ENCODE measurements at regions not wholly inside any gene's neighbourhood (a gene's known extent, or its start where the extent isn't known, plus 50 kb on each side); places are given as distances from the start of the nearest gene placed in this dataset.

DNA sequence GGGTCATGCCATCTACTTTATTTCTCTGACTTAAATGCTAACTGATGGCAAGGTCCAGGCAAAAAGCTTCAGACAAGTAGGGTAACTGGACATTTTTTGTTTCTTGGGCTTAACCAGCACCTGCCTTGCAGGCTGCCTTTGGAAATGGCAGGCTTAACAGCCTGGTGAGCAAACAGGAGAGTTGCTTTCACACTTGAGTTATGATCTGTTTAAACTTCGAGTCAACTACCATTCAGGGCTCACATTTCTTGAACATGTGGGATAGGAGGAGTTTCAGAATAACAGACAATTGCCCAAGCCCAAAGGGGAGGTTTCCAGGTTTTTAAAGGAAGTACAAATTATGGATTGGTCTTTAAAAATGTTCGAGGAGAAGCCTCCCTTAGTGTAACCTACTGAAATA is 724.6 kb upstream of the SORCS1 start:
- ChIA-PET CTCF (no interaction called here), POLR2A (no interaction called here)
- Mint-ChIP-seq H3K27ac (no peak overlapping the region), H3K4me3 (no peak overlapping the region), H3K4me1 (no peaks in the 10 kb centered on the region), H3K27me3 (no peaks in the 10 kb centered on the region), H3K36me3 (ENCODE audit: low read depth) (no peaks in the 10 kb centered on the region), H3K9me3 (peaks cover 8% of the 10 kb centered on the region)
- intact Hi-C loops (cut with micrococcal nuclease) = no loop called here
- ATAC-seq (ENCODE audit: low read depth) (no peak), DNase-seq (no peak)
- TF ChIP-seq, protein P1, sequence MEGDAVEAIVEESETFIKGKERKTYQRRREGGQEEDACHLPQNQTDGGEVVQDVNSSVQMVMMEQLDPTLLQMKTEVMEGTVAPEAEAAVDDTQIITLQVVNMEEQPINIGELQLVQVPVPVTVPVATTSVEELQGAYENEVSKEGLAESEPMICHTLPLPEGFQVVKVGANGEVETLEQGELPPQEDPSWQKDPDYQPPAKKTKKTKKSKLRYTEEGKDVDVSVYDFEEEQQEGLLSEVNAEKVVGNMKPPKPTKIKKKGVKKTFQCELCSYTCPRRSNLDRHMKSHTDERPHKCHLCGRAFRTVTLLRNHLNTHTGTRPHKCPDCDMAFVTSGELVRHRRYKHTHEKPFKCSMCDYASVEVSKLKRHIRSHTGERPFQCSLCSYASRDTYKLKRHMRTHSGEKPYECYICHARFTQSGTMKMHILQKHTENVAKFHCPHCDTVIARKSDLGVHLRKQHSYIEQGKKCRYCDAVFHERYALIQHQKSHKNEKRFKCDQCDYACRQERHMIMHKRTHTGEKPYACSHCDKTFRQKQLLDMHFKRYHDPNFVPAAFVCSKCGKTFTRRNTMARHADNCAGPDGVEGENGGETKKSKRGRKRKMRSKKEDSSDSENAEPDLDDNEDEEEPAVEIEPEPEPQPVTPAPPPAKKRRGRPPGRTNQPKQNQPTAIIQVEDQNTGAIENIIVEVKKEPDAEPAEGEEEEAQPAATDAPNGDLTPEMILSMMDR (IDR thresholded peaks at IDR 0.05) = no peak

DNA sequence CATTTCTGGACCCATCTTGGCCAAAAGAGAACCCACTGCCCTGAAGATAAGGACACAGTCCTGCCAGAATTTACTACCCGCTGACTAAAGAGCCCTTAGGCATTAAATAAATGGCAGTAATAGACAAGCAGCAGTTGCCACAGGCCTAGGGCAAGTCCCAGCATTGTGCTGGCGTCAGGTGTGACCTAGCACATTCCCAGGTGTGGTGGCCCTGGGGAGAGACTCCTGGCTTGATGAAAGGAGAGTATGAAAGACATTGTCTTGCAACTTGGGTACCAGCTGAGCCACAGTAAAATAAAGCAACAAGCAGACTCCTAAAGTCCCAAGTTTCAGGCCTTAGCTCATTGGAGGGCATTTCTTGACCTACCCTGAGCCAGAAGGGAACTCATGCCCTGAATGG is 715.7 kb upstream of the SORCS1 start:
- ATAC-seq (ENCODE audit: low read depth) (no peak), DNase-seq (no peak)
- no peaks in the 10 kb centered on the region for H3K27me3 Mint-ChIP-seq
- POLR2A ChIA-PET = no interaction called here
- TF ChIP-seq, protein P1 (IDR thresholded peaks at IDR 0.05) = no peak
- no peaks in the 10 kb centered on the region for H3K36me3 Mint-ChIP-seq (ENCODE audit: low read depth)
- no peaks in the 10 kb centered on the region for H3K4me1 Mint-ChIP-seq
- intact Hi-C loops (cut with micrococcal nuclease) = no loop called here
- CTCF ChIA-PET = no interaction called here
- H3K4me3 Mint-ChIP-seq = no peak overlapping the region
- no peak overlapping the region for H3K27ac Mint-ChIP-seq
- H3K9me3 Mint-ChIP-seq = peaks cover 16% of the 10 kb centered on the region

DNA sequence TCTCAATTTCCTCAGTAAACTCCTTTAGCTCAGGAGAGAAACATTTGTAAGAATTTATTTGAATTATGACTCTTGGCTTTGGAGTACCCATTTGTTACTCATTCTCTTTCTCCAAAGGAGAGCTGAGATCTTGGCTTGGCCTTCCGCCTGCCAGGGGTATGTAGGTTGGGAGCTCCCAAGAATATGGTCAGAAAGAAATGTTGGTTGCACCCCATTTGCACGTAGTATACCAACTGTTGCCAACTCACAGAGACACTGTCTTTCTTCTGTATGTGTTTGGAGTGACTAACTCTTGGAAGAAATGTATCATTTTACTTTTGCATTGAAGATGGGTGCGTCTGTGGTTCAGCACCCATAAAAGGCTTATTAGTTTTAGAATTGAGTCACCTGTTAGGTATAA is 708.5 kb upstream of the SORCS1 start:
- POLR2A ChIA-PET = no interaction called here
- no peaks in the 10 kb centered on the region for H3K27me3 Mint-ChIP-seq
- DNase-seq (no peak), ATAC-seq (ENCODE audit: low read depth) (no peak)
- no peaks in the 10 kb centered on the region for H3K36me3 Mint-ChIP-seq (ENCODE audit: low read depth)
- H3K4me1 Mint-ChIP-seq = no peaks in the 10 kb centered on the region
- no peak overlapping the region for H3K27ac Mint-ChIP-seq
- H3K9me3 Mint-ChIP-seq = peaks cover 2% of the 10 kb centered on the region
- CTCF ChIA-PET = no interaction called here
- TF ChIP-seq, protein P1 (IDR thresholded peaks at IDR 0.05) = no peak
- intact Hi-C loops (cut with micrococcal nuclease) = no loop called here
- no peak overlapping the region for H3K4me3 Mint-ChIP-seq

DNA sequence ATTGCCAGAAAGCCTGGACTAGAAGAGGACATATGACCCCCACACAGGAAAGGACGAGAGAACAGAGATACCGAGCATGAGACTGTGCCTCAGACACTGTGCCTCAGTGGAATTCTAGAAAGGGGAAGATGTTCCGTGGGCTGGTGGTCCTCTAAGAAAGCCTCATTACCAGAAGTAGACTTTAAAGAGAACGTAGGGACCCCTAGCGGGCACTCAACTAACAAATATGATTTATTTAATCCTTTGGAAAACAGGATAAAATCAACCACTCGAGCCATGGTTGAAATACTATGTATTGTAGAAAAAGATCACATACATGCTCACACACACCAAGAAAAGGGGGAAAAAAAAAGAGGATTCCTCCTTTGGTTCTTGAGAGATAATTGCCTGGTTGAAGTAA is 701.2 kb upstream of the SORCS1 start:
- TF ChIP-seq, protein P1 (IDR thresholded peaks at IDR 0.05) = no peak
- ChIA-PET POLR2A (no interaction called here), CTCF (no interaction called here)
- ATAC-seq (ENCODE audit: low read depth) (no peak), DNase-seq (no peak)
- intact Hi-C loops (cut with micrococcal nuclease) = no loop called here
- Mint-ChIP-seq H3K36me3 (ENCODE audit: low read depth) (no peaks in the 10 kb centered on the region), H3K27me3 (no peaks in the 10 kb centered on the region), H3K9me3 (no peaks in the 10 kb centered on the region), H3K27ac (no peak overlapping the region), H3K4me1 (no peaks in the 10 kb centered on the region), H3K4me3 (no peak overlapping the region)

DNA sequence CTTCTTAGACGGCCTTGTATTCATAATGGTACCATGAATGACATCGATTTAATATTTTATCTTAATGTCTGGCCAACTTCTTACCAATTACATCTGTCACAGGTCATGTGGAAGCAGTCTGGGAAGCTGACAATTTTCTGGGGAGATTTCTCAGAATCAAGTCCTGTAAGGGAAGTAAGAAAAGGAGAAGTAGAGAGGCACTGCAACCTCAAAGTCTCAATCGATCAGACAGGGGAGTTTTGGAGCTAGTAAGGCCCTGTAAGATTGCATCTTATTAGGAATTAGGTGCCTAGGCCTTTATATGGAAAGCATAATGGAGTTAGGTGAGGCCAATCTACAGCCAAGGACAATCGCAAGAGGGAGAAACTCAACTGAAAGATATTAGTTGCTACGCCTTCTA is 694.6 kb upstream of the SORCS1 start:
- Mint-ChIP-seq H3K36me3 (ENCODE audit: low read depth) (no peaks in the 10 kb centered on the region), H3K27me3 (no peaks in the 10 kb centered on the region), H3K27ac (no peak overlapping the region), H3K9me3 (no peaks in the 10 kb centered on the region), H3K4me1 (no peaks in the 10 kb centered on the region), H3K4me3 (no peak overlapping the region)
- CTCF ChIA-PET = no interaction called here
- no peak for ATAC-seq (ENCODE audit: low read depth)
- TF ChIP-seq, protein P1 (IDR thresholded peaks at IDR 0.05) = no peak
- POLR2A ChIA-PET = no interaction called here
- DNase-seq = no peak
- intact Hi-C loops (cut with micrococcal nuclease) = no loop called here
